Skeletal muscle satellite cell (primary cell): ENCODE measurements at regions not wholly inside any gene's neighbourhood (a gene's known extent, or its start where the extent isn't known, plus 50 kb on each side); places are given as distances from the start of the nearest gene placed in this dataset.

Experiments
- H3K27me3 ChIP-seq: 2 replicates; pipeline ENCODE4 v1.7.0; 2013; ENCODE audit warnings: low read length; ENCODE audit not compliant: control insufficient read depth, insufficient read depth
- H3K36me3 ChIP-seq: 2 replicates; pipeline ENCODE4 v1.7.0; 2013; ENCODE audit warnings: mild to moderate bottlenecking, control low read depth, low read length; ENCODE audit not compliant: insufficient read depth
- H3K4me1 ChIP-seq: 2 replicates; pipeline ENCODE4 v1.7.0; 2013; ENCODE audit warnings: low read length; ENCODE audit not compliant: control insufficient read depth, insufficient read depth
- H3K4me2 ChIP-seq: 2 replicates; pipeline ENCODE4 v1.7.0; 2013; ENCODE audit warnings: mild to moderate bottlenecking, low read length
- H3K4me3 ChIP-seq: 2 replicates; pipeline ENCODE4 v1.7.0; 2013; ENCODE audit warnings: low read length
- H3K9ac ChIP-seq: 2 replicates; pipeline ENCODE4 v1.7.0; 2013; ENCODE audit warnings: mild to moderate bottlenecking, low read depth, low read length, moderate library complexity
- H3K9me3 ChIP-seq: replicated peaks from 2 replicates; pipeline ENCODE4 v1.7.0; 2013; ENCODE audit warnings: mild to moderate bottlenecking, control low read depth, low read length

DNA sequence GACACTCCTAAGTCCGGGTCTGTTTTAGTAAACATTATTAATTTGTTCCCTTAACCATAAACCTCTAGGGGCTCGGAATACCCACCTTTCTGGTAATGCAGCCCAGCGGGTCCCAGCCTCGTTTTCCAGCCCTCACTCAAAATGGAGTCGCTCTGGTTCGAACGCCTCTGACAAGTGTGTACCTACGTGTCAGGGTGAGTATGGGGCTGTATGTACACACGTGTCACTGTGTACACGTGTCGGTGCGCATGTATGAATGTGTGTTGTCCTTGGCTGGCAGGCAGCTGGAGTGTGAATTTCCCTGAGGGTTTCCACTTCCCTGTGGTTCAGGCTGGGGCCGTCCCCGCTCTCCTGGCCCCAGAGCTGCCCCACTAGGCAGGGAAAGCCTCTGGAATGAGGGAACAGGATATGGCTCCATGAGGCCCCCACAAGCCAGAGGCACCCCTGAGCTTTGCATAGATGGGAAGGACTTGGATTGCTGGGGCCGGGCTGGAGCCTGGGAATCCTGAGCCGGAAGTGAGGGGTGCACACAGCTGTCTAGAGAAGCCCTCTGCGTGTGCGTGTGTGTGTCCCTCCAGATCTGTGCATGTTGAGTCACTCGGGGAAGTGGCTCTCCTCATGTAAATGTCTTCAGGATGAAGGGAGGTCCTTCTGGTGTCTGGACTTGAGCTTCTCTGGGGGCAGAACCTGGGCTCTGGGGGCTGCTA, 160.8 kb upstream of the IER5L start:
- Histone ChIP-seq H3K36me3 (no peaks in the 10 kb centered on the region), H3K4me1 (peaks cover 35% of the 10 kb centered on the region), H3K27me3 (no peaks in the 10 kb centered on the region), H3K4me2 (no peak overlapping the region), H3K9me3 (no peaks in the 10 kb centered on the region), H3K4me3 (no peak overlapping the region), H3K9ac (no peak overlapping the region)

DNA sequence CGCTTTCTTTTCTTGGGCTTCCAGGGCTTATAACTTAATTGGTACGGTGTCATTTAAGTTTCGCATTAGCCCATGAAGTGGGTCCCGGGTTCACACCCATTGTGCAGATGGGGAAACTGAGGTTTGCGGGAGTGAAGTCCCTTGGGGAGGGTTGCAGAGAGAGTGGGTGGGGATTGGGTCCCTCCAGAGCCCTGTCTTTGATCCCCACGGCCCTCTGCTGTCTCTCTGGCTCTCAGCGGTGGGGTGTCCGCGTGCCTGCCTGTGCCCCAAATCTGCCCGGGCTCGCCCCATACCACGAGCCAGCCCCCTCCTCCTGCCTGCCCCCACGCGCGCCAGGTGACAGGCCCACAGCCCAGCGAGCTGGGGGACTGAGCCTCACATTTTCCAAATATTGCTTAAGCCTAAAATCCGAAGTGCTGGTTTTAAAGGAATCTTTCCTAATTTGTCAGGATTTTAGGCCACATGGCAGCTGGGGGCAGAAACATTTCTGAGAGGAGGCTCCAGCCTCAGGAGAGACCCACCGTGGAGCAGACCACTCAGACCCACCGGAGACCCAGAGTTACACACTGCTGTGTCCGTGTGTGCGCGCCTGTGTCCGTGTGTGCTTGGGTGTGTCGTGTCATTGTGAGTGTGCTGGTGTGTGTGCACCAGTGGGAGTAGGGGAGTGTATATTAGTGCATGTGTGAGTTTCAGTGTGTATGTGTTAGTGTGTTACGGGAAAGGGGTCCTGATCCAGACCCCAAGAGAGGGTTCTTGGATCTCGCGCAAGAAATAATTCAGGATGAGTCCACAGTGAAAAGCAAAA, 159.5 kb upstream of the IER5L start:
- Histone ChIP-seq H3K36me3 (no peaks in the 10 kb centered on the region), H3K9ac (no peak overlapping the region), H3K4me3 (peak overlapping the region; percentile 37), H3K9me3 (no peaks in the 10 kb centered on the region), H3K4me2 (peak overlapping the region; percentile 72), H3K4me1 (peaks cover 38% of the 10 kb centered on the region), H3K27me3 (no peaks in the 10 kb centered on the region)

DNA sequence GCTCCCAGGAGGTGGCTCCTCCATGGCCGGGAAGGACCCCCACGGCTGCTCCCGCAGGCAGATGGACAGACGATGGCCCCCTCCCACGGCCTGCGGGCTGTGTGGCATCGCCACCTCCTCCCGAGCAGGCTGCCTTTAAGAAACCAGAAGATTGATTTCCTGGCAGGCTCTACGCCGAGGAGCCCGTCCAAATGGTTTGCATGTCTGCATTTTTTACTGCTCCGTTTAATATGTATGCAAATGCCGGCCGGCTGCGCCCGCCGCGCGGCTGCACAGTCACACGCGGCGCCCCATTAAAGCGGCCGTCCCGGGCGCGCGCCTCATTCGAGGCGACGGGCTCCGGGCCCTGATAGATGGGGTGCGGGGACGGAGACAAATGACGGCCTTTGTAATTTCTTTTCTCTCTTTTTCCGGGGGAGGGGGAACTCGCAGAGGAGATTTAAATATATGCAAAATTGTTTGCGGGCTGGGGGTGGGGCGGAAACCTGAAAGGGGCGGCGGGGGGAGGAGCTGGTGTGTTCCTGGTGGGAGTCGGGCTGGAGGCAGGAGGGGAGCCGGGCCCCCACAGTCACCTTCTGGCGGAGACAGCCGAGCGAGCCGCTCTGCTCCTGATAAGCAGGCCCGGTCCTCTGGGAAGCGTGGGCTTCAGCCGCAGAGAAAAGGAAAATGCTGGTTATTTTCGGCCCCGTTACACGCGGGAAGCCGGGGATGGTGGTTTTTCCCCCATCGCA, 158.7 kb upstream of the IER5L start:
- Histone ChIP-seq H3K9ac (peak overlapping the region; percentile 53), H3K9me3 (no peaks in the 10 kb centered on the region), H3K36me3 (no peaks in the 10 kb centered on the region), H3K4me2 (peak overlapping the region; percentile 72), H3K4me3 (peak overlapping the region; percentile 56), H3K4me1 (peaks cover 38% of the 10 kb centered on the region), H3K27me3 (no peaks in the 10 kb centered on the region)

DNA sequence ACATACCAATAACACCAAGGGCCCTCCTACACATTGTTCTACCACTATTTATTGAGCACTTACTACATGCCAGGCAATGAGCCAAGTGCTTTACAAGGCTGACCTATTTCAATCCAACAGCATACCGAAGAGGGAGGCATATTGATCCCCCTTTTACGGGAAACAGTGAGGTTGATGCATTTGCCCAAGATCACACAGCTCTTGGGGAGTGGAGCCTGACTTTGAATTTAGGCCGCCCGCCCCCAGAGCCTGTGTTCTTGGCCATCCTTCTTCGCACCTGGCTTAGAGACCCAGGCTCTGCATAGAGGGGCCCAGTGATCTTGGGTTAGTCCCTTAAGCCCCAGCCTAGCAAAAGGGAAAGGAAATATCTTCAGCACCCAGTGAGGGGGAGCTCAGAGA, 158.1 kb upstream of the IER5L start:
- Histone ChIP-seq H3K4me3 (peak overlapping the region; percentile 56), H3K9me3 (no peaks in the 10 kb centered on the region), H3K27me3 (no peaks in the 10 kb centered on the region), H3K4me1 (peaks cover 38% of the 10 kb centered on the region), H3K36me3 (no peaks in the 10 kb centered on the region), H3K9ac (peak overlapping the region; percentile 53), H3K4me2 (peak overlapping the region; percentile 72)

DNA sequence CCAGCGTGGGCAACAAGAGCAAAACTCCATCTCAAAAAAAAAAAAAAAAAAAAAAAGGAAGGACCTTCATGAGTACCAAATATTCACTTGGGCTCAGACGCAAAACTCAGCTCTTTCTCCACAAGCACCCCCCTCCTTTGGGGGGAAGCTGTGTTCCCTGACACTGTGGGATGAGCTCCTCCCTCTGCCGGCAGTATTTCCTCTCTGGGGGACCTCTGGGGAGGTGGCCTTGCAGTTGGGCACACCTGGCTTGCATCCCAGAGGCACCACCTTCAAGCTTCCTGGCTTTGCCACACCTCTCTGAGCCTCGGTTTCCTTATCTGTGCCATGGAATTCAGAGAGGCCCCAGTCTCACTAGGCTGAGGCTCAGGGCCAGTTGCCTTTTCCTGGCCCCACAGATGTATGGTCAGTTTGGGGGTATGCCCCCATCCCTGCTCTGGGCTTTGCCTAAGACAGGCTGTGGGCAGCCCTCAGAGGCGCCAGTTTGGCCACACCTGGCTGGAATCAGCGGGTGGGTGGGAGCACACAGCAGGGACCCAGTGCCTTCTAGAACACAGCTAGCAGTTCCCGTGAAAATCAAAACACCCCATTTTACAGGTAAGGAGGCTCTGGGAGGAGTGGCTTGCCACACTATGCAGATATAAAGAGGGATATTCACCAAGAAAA, 157.5 kb upstream of the IER5L start:
- peaks cover 38% of the 10 kb centered on the region for H3K4me1 ChIP-seq

DNA sequence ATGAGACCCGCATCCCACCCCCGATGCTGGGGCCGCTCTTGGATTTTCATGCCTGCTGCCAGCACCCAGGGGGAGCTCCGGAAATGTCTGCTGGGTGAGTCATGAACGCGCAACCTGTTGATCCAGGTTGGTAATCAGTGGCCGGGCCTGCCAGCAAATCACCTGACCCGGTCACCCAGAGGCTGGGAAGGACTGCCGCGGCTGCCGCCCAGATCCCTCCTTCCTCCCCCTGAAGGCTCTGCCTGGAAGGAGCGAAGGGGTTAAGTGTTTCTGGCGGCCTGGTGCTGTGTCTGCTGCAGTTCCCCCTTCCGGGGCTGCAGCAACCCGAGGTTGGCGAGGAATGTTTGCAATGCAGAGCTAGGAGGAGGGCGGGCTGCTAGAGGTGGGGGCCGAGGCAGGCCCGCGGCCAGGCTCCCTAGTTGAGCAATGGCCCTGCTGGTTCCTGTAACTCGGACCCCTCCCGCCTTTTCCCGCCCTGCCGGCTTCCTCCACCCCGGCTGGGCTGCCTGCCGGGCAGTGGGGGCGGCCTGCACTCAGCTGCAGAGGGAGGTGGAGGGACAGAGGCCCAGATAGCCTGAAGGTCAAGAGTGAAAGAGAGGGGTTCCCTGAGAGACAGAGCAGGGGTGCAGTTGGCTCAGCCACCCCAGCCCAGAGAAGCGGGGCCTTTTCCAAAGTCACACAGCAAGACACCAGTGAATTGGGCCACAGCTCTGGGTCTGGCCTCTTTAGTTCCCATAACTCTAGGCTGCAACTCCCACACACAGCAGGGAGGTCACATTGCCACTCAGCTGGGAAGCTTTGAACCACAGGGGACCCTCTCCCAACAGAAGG, 156.3 kb upstream of the IER5L start:
- H3K36me3 ChIP-seq = no peaks in the 10 kb centered on the region
- peak overlapping the region; percentile 46 for H3K9ac ChIP-seq
- peaks cover 38% of the 10 kb centered on the region for H3K4me1 ChIP-seq
- H3K27me3 ChIP-seq = no peaks in the 10 kb centered on the region
- H3K9me3 ChIP-seq = no peaks in the 10 kb centered on the region
- H3K4me2 ChIP-seq = peak overlapping the region; percentile 72
- peak overlapping the region; percentile 53 for H3K4me3 ChIP-seq

More for the DNA sequence above, 157.5 kb upstream of the IER5L start:
- Histone ChIP-seq H3K9me3 (no peaks in the 10 kb centered on the region), H3K4me3 (no peak overlapping the region), H3K9ac (no peak overlapping the region), H3K36me3 (no peaks in the 10 kb centered on the region), H3K27me3 (no peaks in the 10 kb centered on the region), H3K4me2 (peak overlapping the region; percentile 9)

DNA sequence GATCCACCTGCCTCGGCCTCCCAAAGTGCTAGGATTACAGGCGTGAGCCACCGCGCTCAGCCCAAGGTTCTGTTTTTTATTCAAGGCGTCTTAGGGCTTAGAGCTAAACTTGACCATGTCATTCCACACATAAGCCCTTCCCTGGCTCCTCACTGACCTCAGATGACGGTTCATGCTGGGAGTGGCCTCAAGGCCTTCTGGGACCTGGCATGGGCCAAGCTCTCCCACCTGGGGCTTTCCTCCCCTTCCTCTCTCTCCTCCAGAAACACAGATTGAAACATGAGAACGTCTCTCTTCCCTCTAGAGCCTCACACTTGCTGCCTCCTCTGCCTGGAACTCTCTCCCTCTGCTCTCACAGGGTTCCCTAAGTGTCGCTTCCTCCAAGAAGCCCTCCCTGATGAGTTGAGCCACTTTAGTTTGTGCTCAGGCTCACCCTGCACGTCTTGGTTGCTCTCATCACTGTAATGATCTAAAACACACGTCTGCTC, 155.6 kb upstream of the IER5L start:
- H3K27me3 ChIP-seq = no peaks in the 10 kb centered on the region
- H3K4me1 ChIP-seq = peaks cover 43% of the 10 kb centered on the region
- peak overlapping the region; percentile 72 for H3K4me2 ChIP-seq
- H3K9ac ChIP-seq = no peak overlapping the region
- H3K9me3 ChIP-seq = no peaks in the 10 kb centered on the region
- no peak overlapping the region for H3K4me3 ChIP-seq
- H3K36me3 ChIP-seq = no peaks in the 10 kb centered on the region

DNA sequence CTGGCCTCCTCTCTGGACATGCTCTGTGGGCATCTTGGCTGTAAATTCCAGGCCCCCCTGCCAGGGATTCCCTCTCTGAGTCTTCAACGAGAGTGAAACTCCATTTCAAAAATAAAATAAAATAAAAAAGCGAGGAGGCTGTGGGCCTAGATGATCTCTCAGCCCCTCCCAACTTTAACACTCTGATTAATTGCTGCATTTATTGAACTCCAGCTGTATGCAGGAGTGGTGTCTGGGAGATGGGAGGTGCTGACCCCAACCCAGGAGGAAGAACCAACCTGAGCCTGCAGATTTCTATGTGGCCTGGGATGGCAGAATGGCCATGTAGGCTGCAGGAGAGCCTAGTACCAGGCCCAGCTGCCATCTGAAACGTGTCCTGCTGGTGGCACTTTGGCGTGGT, 154.5 kb upstream of the IER5L start:
- Histone ChIP-seq H3K4me3 (no peak overlapping the region), H3K4me2 (no peak overlapping the region), H3K9me3 (no peaks in the 10 kb centered on the region), H3K4me1 (peaks cover 46% of the 10 kb centered on the region), H3K27me3 (no peaks in the 10 kb centered on the region), H3K9ac (no peak overlapping the region), H3K36me3 (no peaks in the 10 kb centered on the region)

DNA sequence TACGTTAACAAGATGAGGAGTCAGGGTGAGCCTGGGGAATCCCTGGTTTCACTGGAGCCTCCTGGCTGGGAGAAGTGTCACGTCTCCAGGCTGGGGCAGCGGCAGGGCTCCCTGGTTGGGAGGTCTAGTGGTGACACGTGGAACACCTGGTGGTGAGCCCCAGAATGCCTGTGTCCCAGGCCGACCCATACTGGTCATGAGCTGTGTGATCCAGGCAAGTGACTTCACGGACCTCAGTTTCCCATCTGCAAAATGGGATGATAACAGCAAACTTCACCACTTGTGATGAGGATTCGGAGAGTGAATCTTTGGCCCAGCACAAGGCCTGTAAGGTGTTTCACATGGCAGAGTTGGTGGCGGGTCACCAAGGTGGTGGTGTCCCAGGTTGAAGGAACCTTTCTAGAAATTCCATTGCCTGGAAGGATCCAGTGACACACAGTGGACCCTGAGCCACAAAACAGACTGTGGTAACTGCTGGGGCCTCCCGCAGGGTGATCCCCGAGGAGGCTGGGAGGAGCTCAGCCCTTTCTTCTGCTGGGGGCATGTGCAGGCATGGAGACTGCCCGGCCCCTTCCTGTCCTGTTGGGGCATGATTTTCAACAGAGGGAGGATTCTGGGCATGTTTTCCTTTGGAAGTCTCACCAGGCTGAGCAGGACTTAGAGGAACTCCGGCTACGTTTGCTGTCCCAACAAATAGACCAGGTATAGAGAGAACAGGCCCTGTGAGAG, 153.9 kb upstream of the IER5L start:
- no peak overlapping the region for H3K9ac ChIP-seq
- H3K27me3 ChIP-seq = no peaks in the 10 kb centered on the region
- H3K4me3 ChIP-seq = no peak overlapping the region
- no peaks in the 10 kb centered on the region for H3K36me3 ChIP-seq
- H3K4me2 ChIP-seq = no peak overlapping the region
- peaks cover 42% of the 10 kb centered on the region for H3K4me1 ChIP-seq
- H3K9me3 ChIP-seq = no peaks in the 10 kb centered on the region

DNA sequence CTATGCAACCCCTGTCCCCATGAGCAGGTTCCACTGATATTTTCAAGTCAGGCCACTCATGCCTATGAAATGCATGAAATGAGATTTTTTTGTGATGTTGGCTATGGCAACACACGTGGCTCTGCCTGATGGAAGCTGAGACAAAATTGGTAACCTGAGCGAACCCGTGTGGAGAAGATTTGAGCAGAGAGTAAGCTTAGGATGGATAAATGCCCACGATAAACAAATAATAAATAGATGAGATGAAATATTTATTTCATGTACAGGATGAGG, 153.4 kb upstream of the IER5L start:
- no peaks in the 10 kb centered on the region for H3K36me3 ChIP-seq
- peaks cover 37% of the 10 kb centered on the region for H3K4me1 ChIP-seq
- no peaks in the 10 kb centered on the region for H3K9me3 ChIP-seq
- no peak overlapping the region for H3K4me2 ChIP-seq
- no peak overlapping the region for H3K4me3 ChIP-seq
- no peak overlapping the region for H3K9ac ChIP-seq
- H3K27me3 ChIP-seq = no peaks in the 10 kb centered on the region
